ENCODE measurements at regions not wholly inside any gene's neighbourhood (a gene's known extent, or its start where the extent isn't known, plus 50 kb on each side); places are given as distances from the start of the nearest gene placed in this dataset.

GRCh38 chr16:52757746-52758472 is 211.0 kb upstream of the TOX3 start:
- TF ChIP-seq PBX2 (CRISPR knock-in tag; IDR thresholded peaks at IDR 0.05; ENCODE audit: low read depth) (no peak), PBX2 (tag; conservative IDR thresholded peaks at IDR 0.05; ENCODE audit: low read depth) (no peak), PHF8 (IDR thresholded peaks at IDR 0.05; ENCODE audit: borderline replicate concordance, low read length) (no peak), SMC3 (conservative IDR thresholded peaks at IDR 0.05; ENCODE audit: insufficient read depth, low read depth, low read length) (no peak), U2AF1 (optimal IDR thresholded peaks at IDR 0.05; ENCODE audit: low read depth, low read length) (no peak), ZFPM2 (CRISPR knock-in tag; IDR thresholded peaks at IDR 0.05) (no peak)
